Fibroblast of lung (primary cell): ENCODE measurements at regions not wholly inside any gene's neighbourhood (a gene's known extent, or its start where the extent isn't known, plus 50 kb on each side); places are given as distances from the start of the nearest gene placed in this dataset.

Experiments used
- DNase-seq, 2 donors: peaks; one replicate each; pipeline versions ENCODE4 v3.0.0 to v3.0.0-alpha.2; 2010; ENCODE audit warnings: low read depth in 2 of 2
- H2AFZ ChIP-seq: 2 replicates; pipeline ENCODE4 v1.5.1; 2012; ENCODE audit warnings: low read length, control low read depth, inconsistent platforms
- H3K27ac ChIP-seq: 2 replicates; pipeline ENCODE4 v1.5.1; 2011; ENCODE audit warnings: low read length, control low read depth; ENCODE audit not compliant: insufficient read depth
- H3K27me3 ChIP-seq: 2 replicates; pipeline ENCODE4 v1.5.1; 2011; ENCODE audit warnings: mild to moderate bottlenecking, low read length; ENCODE audit not compliant: control insufficient read depth, insufficient read depth
- H3K36me3 ChIP-seq: 2 replicates; pipeline ENCODE4 v1.5.1; 2011; ENCODE audit warnings: low read length; ENCODE audit not compliant: control insufficient read depth, insufficient read depth
- H3K4me1 ChIP-seq: 2 replicates; pipeline ENCODE4 v1.5.1; 2011; ENCODE audit warnings: low read length; ENCODE audit not compliant: control insufficient read depth, insufficient read depth; ENCODE audit errors: extremely low read depth
- H3K4me2 ChIP-seq: 2 replicates; pipeline ENCODE4 v1.5.1; 2011; ENCODE audit warnings: low read length, control low read depth; ENCODE audit not compliant: insufficient read depth; ENCODE audit errors: extremely low read depth
- H3K4me3 ChIP-seq, 4 experiments: fragments of 200-600 bp in 1 of 4; sonication (generic) in 1 of 4; replicated peaks in 1 of 4; 2 replicates each; pipeline ENCODE4 v1.5.1; 2011 to 2016; ENCODE audit warnings: low read length in 4 of 4, low read depth in 3 of 4, mild to moderate bottlenecking in 3 of 4, control low read depth in 2 of 4, inconsistent platforms in 1 of 4, mixed read lengths in 1 of 4; ENCODE audit not compliant: insufficient read depth in 1 of 4; ENCODE audit errors: control extremely low read depth in 1 of 4
- H3K79me2 ChIP-seq: 2 replicates; pipeline ENCODE4 v1.5.1; 2012; ENCODE audit warnings: mild to moderate bottlenecking, low read length, inconsistent platforms; ENCODE audit not compliant: control insufficient read depth, insufficient read depth
- H3K9ac ChIP-seq: 2 replicates; pipeline ENCODE4 v1.5.1; 2011; ENCODE audit warnings: mild to moderate bottlenecking, low read length, control low read depth; ENCODE audit not compliant: insufficient read depth
- H3K9me3 ChIP-seq: 2 replicates; pipeline ENCODE4 v1.5.1; 2012; ENCODE audit warnings: low read depth, low read length; ENCODE audit not compliant: control insufficient read depth, insufficient read depth
- H4K20me1 ChIP-seq: 2 replicates; pipeline ENCODE4 v1.5.1; 2011; ENCODE audit warnings: low read length; ENCODE audit not compliant: control insufficient read depth, insufficient read depth; ENCODE audit errors: extremely low read depth
- EZH2 ChIP-seq: IDR thresholded peaks from 2 replicates; pipeline ENCODE4 v1.5.1; 2012; ENCODE audit warnings: low read length, control low read depth, mild to moderate bottlenecking; ENCODE audit errors: missing control alignments
- TF ChIP-seq, protein P1 (sequence below), 2 donors: IDR thresholded peaks in 1 of 2; conservative IDR thresholded peaks in 1 of 2; 1 replicate in 1 of 2; 2 replicates in 1 of 2; pipeline ENCODE4 v1.5.1; 2011 to 2012; ENCODE audit warnings: low read length in 2 of 2, control low read depth in 1 of 2, inconsistent platforms in 1 of 2, low read depth in 1 of 2, mild to moderate bottlenecking in 1 of 2

DNA sequence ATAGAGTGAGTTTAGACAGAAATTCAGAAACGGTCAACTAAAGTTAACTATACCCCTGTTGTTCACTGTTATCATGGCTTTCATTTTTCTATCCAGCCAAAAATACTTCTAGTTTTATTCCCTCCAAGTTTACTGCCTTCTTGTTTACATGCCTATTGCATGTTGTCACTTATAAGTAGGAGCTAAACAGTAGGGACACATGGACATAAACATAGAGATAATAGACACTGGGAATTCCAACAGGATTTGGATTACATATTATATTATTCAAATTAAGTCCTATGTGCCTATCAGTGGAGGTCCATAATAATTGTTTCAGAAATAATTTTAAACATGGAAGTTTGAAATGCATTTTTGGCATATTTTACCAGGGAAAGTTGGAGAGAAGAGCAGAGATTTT lies 269.1 kb upstream of the ZNF717 start:
- H3K4me3 ChIP-seq = no peak overlapping the region
- H3K4me2 ChIP-seq = no peak overlapping the region
- no peaks in the 10 kb centered on the region for H3K36me3 ChIP-seq
- H2AFZ ChIP-seq = no peak overlapping the region
- no peaks in the 10 kb centered on the region for H4K20me1 ChIP-seq
- no peaks in the 10 kb centered on the region for H3K27me3 ChIP-seq
- H3K9me3 ChIP-seq = no peaks in the 10 kb centered on the region
- no peak for DNase-seq
- H3K79me2 ChIP-seq = no peaks in the 10 kb centered on the region
- H3K4me1 ChIP-seq = no peaks in the 10 kb centered on the region
- no peak for TF ChIP-seq EZH2
- TF ChIP-seq, protein P1, sequence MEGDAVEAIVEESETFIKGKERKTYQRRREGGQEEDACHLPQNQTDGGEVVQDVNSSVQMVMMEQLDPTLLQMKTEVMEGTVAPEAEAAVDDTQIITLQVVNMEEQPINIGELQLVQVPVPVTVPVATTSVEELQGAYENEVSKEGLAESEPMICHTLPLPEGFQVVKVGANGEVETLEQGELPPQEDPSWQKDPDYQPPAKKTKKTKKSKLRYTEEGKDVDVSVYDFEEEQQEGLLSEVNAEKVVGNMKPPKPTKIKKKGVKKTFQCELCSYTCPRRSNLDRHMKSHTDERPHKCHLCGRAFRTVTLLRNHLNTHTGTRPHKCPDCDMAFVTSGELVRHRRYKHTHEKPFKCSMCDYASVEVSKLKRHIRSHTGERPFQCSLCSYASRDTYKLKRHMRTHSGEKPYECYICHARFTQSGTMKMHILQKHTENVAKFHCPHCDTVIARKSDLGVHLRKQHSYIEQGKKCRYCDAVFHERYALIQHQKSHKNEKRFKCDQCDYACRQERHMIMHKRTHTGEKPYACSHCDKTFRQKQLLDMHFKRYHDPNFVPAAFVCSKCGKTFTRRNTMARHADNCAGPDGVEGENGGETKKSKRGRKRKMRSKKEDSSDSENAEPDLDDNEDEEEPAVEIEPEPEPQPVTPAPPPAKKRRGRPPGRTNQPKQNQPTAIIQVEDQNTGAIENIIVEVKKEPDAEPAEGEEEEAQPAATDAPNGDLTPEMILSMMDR (conservative IDR thresholded peaks at IDR 0.05 in 1 of 2, IDR thresholded peaks at IDR 0.05 in 1 of 2; ENCODE audit: low read depth in 1 of 2, low read length in 2 of 2) = no peak
- H3K27ac ChIP-seq = no peak overlapping the region
- no peak overlapping the region for H3K9ac ChIP-seq

DNA sequence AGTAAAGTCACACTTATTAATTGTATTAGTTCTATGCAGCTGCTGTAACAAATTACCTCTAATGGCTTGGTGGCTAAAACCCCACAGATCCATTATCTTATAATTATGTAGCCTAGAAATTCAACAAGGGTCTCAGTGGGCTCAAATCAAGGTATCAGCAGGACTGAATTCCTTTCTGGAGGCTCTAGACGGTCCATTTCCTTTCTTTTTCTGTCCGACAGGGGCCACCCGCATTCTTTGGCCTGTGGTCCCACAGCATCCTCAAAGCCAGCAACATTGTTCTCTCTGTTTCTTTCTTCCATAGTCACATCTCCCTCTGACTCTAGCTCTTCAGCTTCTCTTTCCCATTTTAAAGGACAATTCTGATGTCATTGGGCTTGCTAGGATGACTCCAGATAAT lies 276.3 kb upstream of the ZNF717 start:
- no peaks in the 10 kb centered on the region for H3K79me2 ChIP-seq
- H4K20me1 ChIP-seq = no peaks in the 10 kb centered on the region
- H3K36me3 ChIP-seq = no peaks in the 10 kb centered on the region
- no peak overlapping the region for H3K4me2 ChIP-seq
- no peak for TF ChIP-seq EZH2
- TF ChIP-seq, protein P1 (conservative IDR thresholded peaks at IDR 0.05 in 1 of 2, IDR thresholded peaks at IDR 0.05 in 1 of 2; ENCODE audit: low read depth in 1 of 2, low read length in 2 of 2) = no peak
- H3K27me3 ChIP-seq = no peaks in the 10 kb centered on the region
- no peak overlapping the region for H3K9ac ChIP-seq
- no peak overlapping the region for H3K27ac ChIP-seq
- H3K4me1 ChIP-seq = no peaks in the 10 kb centered on the region
- H2AFZ ChIP-seq = no peak overlapping the region
- H3K9me3 ChIP-seq = no peaks in the 10 kb centered on the region
- no peak overlapping the region for H3K4me3 ChIP-seq
- DNase-seq = no peak

DNA sequence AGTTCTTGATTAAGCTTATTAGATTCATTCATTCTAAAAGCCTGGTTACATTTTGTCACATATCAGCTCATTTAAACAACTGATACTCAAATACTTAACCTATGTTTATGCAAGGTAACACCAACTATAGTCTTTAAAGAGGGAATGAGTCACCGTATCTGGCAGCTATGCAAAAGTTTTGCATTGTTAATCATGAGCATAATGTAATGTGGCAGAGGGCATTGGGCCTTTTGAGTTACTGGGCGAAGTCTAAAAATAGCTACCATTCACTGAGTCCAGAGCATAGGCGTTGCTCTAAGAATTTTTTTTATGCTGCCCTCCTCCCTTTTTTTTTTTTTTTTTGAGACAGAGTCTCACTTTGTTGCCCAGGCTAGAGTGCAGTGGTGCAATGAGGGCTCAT lies 277.7 kb upstream of the ZNF717 start:
- peak; percentile 91 to 93 for DNase-seq

More for the DNA sequence above, 277.7 kb upstream of the ZNF717 start:
- Histone ChIP-seq H3K27me3 (no peaks in the 10 kb centered on the region), H3K9me3 (no peaks in the 10 kb centered on the region), H3K4me3 (no peak overlapping the region), H4K20me1 (no peaks in the 10 kb centered on the region), H3K27ac (no peak overlapping the region), H3K4me1 (no peaks in the 10 kb centered on the region), H3K9ac (no peak overlapping the region), H2AFZ (no peak overlapping the region), H3K4me2 (no peak overlapping the region), H3K79me2 (no peaks in the 10 kb centered on the region), H3K36me3 (no peaks in the 10 kb centered on the region)
- TF ChIP-seq, protein P1 (conservative IDR thresholded peaks at IDR 0.05 in 1 of 2, IDR thresholded peaks at IDR 0.05 in 1 of 2; ENCODE audit: low read depth in 1 of 2, low read length in 2 of 2) = no peak
- TF ChIP-seq EZH2 = no peak
